ENCODE measurements at regions not wholly inside any gene's neighbourhood (a gene's known extent, or its start where the extent isn't known, plus 50 kb on each side); places are given as distances from the start of the nearest gene placed in this dataset.

DNA sequence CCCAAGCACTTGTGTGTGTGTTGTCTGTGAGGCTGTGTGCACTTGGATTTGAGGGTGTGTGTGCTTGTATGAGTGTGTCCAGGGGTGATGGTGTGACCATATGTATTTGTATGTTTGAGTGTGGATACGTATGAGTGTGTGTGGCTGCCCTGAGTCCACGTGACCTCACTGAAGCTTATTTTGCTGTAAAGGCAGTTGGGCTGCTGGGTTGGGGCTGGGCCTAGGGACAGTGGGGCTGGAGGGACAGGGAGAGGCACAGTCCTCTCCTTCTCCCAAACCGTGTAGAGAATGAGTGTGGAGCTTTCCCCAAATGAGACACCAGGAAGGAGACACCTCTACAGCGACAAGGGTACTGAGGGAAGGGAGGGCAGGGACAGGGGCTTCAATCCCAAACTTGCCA is 163.4 kb upstream of the TLE3 start:
- TF ChIP-seq, protein P1, sequence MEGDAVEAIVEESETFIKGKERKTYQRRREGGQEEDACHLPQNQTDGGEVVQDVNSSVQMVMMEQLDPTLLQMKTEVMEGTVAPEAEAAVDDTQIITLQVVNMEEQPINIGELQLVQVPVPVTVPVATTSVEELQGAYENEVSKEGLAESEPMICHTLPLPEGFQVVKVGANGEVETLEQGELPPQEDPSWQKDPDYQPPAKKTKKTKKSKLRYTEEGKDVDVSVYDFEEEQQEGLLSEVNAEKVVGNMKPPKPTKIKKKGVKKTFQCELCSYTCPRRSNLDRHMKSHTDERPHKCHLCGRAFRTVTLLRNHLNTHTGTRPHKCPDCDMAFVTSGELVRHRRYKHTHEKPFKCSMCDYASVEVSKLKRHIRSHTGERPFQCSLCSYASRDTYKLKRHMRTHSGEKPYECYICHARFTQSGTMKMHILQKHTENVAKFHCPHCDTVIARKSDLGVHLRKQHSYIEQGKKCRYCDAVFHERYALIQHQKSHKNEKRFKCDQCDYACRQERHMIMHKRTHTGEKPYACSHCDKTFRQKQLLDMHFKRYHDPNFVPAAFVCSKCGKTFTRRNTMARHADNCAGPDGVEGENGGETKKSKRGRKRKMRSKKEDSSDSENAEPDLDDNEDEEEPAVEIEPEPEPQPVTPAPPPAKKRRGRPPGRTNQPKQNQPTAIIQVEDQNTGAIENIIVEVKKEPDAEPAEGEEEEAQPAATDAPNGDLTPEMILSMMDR (IDR thresholded peaks at IDR 0.05) = no peak
- TF ChIP-seq POLR2AphosphoS5 (IDR thresholded peaks at IDR 0.05) = no peak

All from prostate gland (tissue), 2 donors.